ENCODE measurements at regions not wholly inside any gene's neighbourhood (a gene's known extent, or its start where the extent isn't known, plus 50 kb on each side); places are given as distances from the start of the nearest gene placed in this dataset.
"Not testable (repeated sequence)": the region's sequence is repeated elsewhere in the genome, so short reads cannot be mapped to it uniquely, and the experiment has no call there.

DNA sequence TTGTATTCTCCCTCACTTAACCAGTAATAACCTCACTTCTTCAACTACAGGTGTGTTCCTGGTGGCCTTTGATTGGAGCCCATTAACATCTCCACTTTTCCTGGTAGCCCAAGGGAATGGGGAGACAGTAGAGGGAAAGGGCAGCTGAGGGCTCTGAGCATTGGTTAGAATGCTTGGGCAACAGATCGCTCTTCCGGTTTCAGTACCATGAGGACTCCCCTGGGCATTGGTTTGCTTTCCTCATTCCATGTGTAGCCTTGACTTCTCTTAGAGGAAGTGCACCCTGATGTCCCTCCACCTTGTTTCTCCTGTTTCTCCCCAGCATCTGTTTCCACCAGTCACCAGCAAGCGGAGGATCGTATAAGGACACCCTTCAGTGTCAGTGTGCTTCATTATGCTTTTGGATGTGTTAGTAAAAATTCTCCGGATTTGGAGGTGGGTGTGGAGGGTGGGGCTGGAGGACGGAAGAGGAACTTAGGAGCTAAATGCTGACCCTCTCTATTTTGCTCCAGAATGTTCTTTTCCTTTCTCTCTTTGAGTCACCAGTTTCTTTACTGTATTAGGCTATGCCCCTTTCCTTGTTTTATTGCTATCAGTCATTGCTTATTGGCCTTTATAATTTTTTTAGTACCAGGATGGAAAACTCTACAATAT lies 50.6 kb upstream of the ZNG1B start:
- H3K36me3 ChIP-seq: not testable (repeated sequence)

DNA sequence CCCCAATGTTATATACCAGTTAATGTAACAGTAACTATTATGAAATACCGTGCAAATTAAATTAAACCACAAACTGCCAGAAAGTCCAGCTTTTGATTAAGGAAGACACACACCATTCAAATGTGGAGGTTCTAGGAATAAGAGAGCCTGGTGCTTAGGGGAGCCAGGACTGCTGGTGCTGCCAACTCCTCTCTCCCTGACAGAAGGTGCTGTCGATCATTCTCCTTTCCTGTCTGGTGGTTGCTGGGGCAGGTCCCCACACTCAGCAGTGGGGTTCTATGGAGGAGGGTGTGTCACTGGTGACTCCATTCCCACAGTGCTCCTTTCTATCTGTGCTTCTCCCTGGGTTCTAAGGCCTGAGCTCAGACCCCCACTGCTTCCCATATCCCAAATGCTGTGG lies 57.9 kb upstream of the ZNG1B start:
- H3K4me1 ChIP-seq, H3K27ac ChIP-seq, H3K9me3 ChIP-seq, H3K36me3 ChIP-seq, H3K4me3 ChIP-seq, DNase-seq, H3K27me3 ChIP-seq, ATAC-seq: not testable (repeated sequence)
- intact Hi-C loops (cut with DNase I): loop anchor here in 1 of 2 donors (10.0 kb wide), 1 partner anchor 245 kb away; no protein-coding TSS in a partner anchor

More for the DNA sequence above, 50.6 kb upstream of the ZNG1B start:
- H3K9me3 ChIP-seq; intact Hi-C loops (cut with DNase I); H3K4me3 ChIP-seq; DNase-seq; H3K4me1 ChIP-seq; H3K27me3 ChIP-seq; H3K27ac ChIP-seq: not testable (repeated sequence)
- ATAC-seq: peak; percentile 28

DNA sequence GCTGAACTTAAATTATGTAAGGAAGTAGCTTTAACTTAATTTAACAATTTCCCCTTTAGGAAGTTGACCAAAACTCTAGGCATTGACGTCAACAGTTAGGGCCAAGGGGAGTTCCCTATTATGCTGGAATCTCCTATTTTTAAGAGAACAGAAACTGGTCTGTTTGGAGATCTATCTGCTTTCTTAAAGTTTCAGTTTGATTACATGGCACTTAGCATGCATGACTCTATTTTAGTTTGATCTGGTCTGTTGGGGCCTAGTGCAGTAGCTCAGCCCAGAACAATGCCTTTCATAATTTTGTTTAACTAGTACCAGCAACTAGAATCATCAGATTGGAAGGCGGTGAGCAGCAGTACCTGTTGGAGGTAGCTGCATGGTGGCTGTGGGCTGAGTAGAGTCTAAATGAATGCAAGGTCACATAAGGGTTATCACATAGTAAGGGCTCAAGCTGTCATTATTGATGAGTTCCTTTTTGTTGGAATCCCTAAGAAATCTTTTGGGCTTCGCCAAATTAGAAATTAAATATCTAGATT lies 60.5 kb upstream of the ZNG1B start:
- Histone ChIP-seq H3K27ac (peak overlapping the region in 1 of 2 donors; percentile 5), H3K4me3 (no peak overlapping the region), H3K27me3 (no peaks in the 10 kb centered on the region), H3K9me3 (no peaks in the 10 kb centered on the region), H3K4me1 (peaks cover 0 to 4% of the 10 kb centered on the region in 2 donors), H3K36me3 (no peaks in the 10 kb centered on the region)
- TF ChIP-seq, protein P1, sequence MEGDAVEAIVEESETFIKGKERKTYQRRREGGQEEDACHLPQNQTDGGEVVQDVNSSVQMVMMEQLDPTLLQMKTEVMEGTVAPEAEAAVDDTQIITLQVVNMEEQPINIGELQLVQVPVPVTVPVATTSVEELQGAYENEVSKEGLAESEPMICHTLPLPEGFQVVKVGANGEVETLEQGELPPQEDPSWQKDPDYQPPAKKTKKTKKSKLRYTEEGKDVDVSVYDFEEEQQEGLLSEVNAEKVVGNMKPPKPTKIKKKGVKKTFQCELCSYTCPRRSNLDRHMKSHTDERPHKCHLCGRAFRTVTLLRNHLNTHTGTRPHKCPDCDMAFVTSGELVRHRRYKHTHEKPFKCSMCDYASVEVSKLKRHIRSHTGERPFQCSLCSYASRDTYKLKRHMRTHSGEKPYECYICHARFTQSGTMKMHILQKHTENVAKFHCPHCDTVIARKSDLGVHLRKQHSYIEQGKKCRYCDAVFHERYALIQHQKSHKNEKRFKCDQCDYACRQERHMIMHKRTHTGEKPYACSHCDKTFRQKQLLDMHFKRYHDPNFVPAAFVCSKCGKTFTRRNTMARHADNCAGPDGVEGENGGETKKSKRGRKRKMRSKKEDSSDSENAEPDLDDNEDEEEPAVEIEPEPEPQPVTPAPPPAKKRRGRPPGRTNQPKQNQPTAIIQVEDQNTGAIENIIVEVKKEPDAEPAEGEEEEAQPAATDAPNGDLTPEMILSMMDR (IDR thresholded peaks at IDR 0.05): no peak
- DNase-seq (no peak), ATAC-seq (peak; percentile 74)
- intact Hi-C loops (cut with DNase I): loop anchor here in 1 of 2 donors (10.0 kb wide), 1 partner anchor 242 kb away; no protein-coding TSS in a partner anchor

DNA sequence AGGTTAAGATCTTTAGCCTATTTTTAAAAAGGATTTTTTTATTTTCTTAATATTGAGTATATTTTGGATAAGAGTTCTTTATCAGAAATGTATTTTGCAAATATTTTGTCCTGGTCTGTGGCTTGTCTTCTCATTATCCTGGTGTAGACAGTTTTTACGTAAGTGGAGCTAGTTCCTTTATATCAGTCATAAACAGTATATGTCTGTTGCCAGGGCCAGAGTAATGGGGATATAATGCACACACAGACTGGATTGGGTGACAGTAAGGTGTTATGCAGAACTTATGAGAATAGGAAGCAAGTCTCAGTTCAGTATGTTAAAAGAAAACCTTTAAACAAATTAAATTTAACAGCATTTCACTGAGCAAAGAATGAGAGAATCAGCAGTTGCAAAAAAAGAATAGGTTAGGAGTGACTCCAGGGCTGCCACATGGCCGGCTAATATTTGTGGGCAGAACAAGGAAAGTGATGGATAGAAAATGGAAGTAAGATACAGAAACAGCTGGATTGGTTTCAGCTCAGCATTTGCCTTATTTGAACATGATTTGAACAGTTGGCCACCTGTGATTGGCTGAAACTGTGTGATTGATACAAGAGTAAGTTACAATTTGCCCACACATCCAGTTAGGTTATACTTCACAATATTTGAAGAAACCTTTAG lies 61.1 kb upstream of the ZNG1B start:
- ATAC-seq: peak; percentile 38
- no peak overlapping the region for H3K4me3 ChIP-seq
- H3K27ac ChIP-seq: peak overlapping the region in 1 of 2 donors; percentile 5
- peaks cover 0 to 4% of the 10 kb centered on the region in 2 donors for H3K4me1 ChIP-seq
- intact Hi-C loops (cut with DNase I): loop anchor here in 1 of 2 donors (10.0 kb wide), 1 partner anchor 242 kb away; no protein-coding TSS in a partner anchor
- H3K9me3 ChIP-seq: no peaks in the 10 kb centered on the region
- H3K27me3 ChIP-seq: no peaks in the 10 kb centered on the region
- no peaks in the 10 kb centered on the region for H3K36me3 ChIP-seq
- no peak for DNase-seq
- TF ChIP-seq, protein P1 (IDR thresholded peaks at IDR 0.05): no peak

DNA sequence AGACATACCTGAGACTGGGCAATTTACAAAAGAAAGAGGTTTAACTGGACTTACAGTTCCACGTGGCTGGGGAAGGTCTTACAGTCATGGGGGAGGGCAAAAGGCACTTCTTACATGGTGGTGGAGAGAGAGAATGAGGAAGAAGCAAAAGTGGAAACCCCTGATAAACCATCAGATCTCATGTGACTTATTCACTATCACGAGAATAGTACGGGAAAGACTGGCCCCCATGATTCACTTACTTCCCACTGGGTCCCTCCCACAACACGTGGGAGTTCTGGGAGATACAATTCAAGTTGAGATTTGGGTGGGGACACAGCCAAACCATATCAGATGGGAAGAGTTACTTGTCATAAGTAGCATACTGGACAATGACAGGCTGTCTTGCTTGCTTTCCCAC lies 62.6 kb upstream of the ZNG1B start:
- DNase-seq, ATAC-seq, H3K27me3 ChIP-seq, H3K4me1 ChIP-seq, H3K36me3 ChIP-seq, H3K9me3 ChIP-seq, H3K4me3 ChIP-seq, H3K27ac ChIP-seq: not testable (repeated sequence)
- intact Hi-C loops (cut with DNase I): loop anchor here in 1 of 2 donors (5.0 to 10.0 kb wide), 2 partner anchors 128 to 240 kb away; no protein-coding TSS in a partner anchor

DNA sequence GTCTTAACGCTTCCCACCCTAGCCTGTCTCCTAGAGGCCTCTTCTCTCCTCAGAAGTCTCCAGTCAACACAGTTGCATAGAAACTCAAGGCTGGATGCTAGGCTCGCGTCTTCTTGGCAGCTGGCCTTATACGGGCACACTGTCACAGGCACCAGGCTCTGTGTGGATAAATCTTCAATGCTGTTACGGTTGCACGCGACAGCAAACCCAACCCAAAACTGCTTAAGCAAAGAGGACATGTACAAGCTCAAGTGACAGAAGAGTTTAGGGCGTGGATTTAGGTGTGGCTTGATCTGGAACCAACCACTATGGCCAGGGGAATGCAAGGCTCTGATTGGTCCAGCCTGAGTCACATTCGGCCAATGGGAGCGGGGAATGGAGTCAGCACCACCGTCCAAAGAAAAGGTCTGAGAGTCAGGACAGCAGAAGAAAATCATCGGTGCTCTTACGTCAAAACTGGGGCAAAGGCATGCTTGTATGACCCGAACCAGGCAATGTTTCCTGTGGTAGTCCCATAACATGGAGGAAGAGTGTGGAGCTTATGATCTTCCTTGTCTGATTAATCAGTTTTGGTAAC lies 65.1 kb upstream of the ZNG1B start:
- ATAC-seq, H3K4me1 ChIP-seq, DNase-seq, H3K27ac ChIP-seq, H3K9me3 ChIP-seq, H3K36me3 ChIP-seq, H3K4me3 ChIP-seq, H3K27me3 ChIP-seq: not testable (repeated sequence)
- intact Hi-C loops (cut with DNase I): loop anchor here in 1 of 2 donors (5.0 to 10.0 kb wide), 2 partner anchors 125 to 238 kb away; no protein-coding TSS in a partner anchor
